Hepatocyte (in vitro differentiated cells): ENCODE measurements at regions not wholly inside any gene's neighbourhood (a gene's known extent, or its start where the extent isn't known, plus 50 kb on each side); places are given as distances from the start of the nearest gene placed in this dataset.

Experiments used
- DNase-seq: peaks from one replicate; pipeline ENCODE4 v3.0.0-alpha.2; 2016; ENCODE audit warnings: low spot score
- H2AFZ ChIP-seq: fragments of 200-600 bp; sonication (generic); 2 replicates; pipeline ENCODE4 v1.6.0; 2016; ENCODE audit warnings: antibody characterized with exemption, mild to moderate bottlenecking
- H3K27ac ChIP-seq: fragments of 200-600 bp; sonication (generic); 2 replicates; pipeline ENCODE4 v1.5.1; 2016; ENCODE audit warnings: mild to moderate bottlenecking
- H3K27me3 ChIP-seq: fragments of 200-600 bp; sonication (generic); 2 replicates; pipeline ENCODE4 v1.6.1; 2016
- H3K36me3 ChIP-seq: fragments of 200-600 bp; sonication (generic); replicated peaks from 2 replicates; pipeline ENCODE4 v1.5.1; 2016; ENCODE audit warnings: low read depth; ENCODE audit not compliant: insufficient read depth
- H3K4me1 ChIP-seq: fragments of 200-600 bp; sonication (generic); 2 replicates; pipeline ENCODE4 v1.5.1; 2016; ENCODE audit warnings: mild to moderate bottlenecking, moderate library complexity; ENCODE audit not compliant: insufficient read depth
- H3K4me2 ChIP-seq: fragments of 200-600 bp; sonication (generic); 2 replicates; pipeline ENCODE4 v1.6.0; 2016
- H3K4me3 ChIP-seq: fragments of 200-600 bp; sonication (generic); 2 replicates; pipeline ENCODE4 v1.5.1; 2016; ENCODE audit warnings: mild to moderate bottlenecking
- H3K79me2 ChIP-seq: fragments of 200-600 bp; sonication (generic); 2 replicates; pipeline ENCODE4 v1.6.0; 2017; ENCODE audit warnings: mild to moderate bottlenecking
- H3K9me2 ChIP-seq: fragments of 200-600 bp; sonication (generic); replicated peaks from 2 replicates; pipeline ENCODE4 v1.6.0; 2017; ENCODE audit warnings: mild to moderate bottlenecking; ENCODE audit not compliant: insufficient read depth
- H3K9me3 ChIP-seq: fragments of 200-600 bp; sonication (generic); 2 replicates; pipeline ENCODE4 v1.5.1; 2016; ENCODE audit warnings: low read depth, mild to moderate bottlenecking
- H4K20me1 ChIP-seq: fragments of 200-600 bp; sonication (generic); 2 replicates; pipeline ENCODE4 v1.6.0; 2016; ENCODE audit warnings: mild to moderate bottlenecking; ENCODE audit not compliant: insufficient read depth, poor library complexity, severe bottlenecking
- CTCF ChIP-seq: fragments of 200-600 bp; sonication (generic); IDR thresholded peaks from 2 replicates; pipeline ENCODE4 v1.5.1; 2016; ENCODE audit warnings: antibody characterized with exemption, mild to moderate bottlenecking; ENCODE audit not compliant: poor library complexity
- EZH2 ChIP-seq: fragments of 200-600 bp; sonication (generic); IDR thresholded peaks from 2 replicates; pipeline ENCODE4 v1.6.1; 2016; ENCODE audit warnings: antibody characterized with exemption, mild to moderate bottlenecking, borderline replicate concordance
- EZH2phosphoT487 ChIP-seq: fragments of 200-600 bp; sonication (generic); IDR thresholded peaks from one replicate; pipeline ENCODE4 v1.6.1; 2018; ENCODE audit warnings: antibody characterized with exemption, mild to moderate bottlenecking, low read depth, moderate library complexity; ENCODE audit not compliant: unreplicated experiment, severe bottlenecking
- WGBS: methylation state at CpG from one replicate; pipeline ENCODE4 v1.1.6; 2016; ENCODE audit warnings: low lambda C conversion rate; ENCODE audit errors: missing lambda C conversion rate; 5-methylcytosine and 5-hydroxymethylcytosine counted together

DNA sequence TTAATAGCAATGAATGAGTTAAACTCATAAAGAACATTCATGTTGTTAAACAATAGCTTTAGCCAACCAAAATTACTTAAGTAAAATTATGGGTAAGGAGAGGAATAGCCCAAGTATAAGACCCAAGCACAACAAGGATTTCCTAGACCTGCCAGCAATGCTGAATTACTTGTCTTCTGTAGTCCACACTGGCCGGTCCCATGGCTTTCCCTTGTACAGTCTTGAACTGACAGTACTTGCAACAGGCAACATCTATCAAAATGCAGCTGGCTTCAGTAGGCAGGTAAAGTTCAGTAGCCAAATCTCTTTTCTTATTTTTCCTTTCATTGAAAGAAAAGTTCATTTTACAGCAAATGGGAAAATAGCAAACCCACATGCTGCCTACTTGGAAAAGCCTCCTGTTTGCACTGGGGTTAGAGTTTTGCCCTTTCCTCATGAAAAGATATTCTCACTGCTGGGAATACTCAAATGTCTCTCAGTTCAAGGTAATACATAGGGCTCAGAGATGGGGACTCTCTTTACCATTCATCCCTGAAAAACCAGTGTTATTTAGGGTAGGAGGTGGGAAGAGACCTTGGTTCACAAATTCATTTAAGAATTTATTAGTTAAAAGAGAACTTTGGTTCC, 222.8 kb downstream of the TTLL7 start:
- no peaks in the 10 kb centered on the region for H4K20me1 ChIP-seq
- TF ChIP-seq CTCF (no peak), EZH2 (no peak), EZH2phosphoT487 (no peak)

DNA sequence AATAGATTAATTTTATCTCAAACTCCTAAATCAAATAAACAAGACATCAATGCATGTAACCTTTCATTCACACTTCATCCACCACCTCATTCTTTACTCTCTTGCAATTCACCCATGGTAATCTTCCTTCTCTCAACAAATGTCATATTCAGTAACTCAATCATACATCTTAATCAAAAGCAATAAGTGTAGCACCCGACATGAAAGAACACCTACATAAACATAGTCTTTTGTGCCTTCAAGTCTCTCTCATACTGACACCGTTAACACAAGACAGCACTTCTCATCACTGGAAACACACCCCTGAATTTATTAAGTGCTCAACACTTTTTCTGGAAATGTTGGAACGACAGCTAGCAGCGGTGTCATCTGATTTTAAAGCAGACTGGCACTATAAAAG, 225.9 kb downstream of the TTLL7 start:
- no peaks in the 10 kb centered on the region for H3K36me3 ChIP-seq
- TF ChIP-seq EZH2phosphoT487 (no peak), CTCF (no peak), EZH2 (no peak)

More for the DNA sequence above, 222.8 kb downstream of the TTLL7 start:
- no peak for DNase-seq
- H3K4me1 ChIP-seq: no peaks in the 10 kb centered on the region
- no peak overlapping the region for H2AFZ ChIP-seq
- WGBS: 96% methylated on average over 1 of the region's 1 CpG
- no peak overlapping the region for H3K27ac ChIP-seq
- no peaks in the 10 kb centered on the region for H3K27me3 ChIP-seq
- no peaks in the 10 kb centered on the region for H3K79me2 ChIP-seq
- H3K4me3 ChIP-seq: no peak overlapping the region
- no peaks in the 10 kb centered on the region for H3K36me3 ChIP-seq
- no peak overlapping the region for H3K4me2 ChIP-seq
- H3K9me3 ChIP-seq: no peaks in the 10 kb centered on the region
- no peaks in the 10 kb centered on the region for H3K9me2 ChIP-seq

GRCh38 chr1:83770319-83770661, 228.6 kb downstream of the TTLL7 start:
- no peak for TF ChIP-seq CTCF
- no peak for TF ChIP-seq EZH2phosphoT487
- TF ChIP-seq EZH2: no peak
- peaks cover 14% of the 10 kb centered on the region for H3K4me1 ChIP-seq
- H3K36me3 ChIP-seq: no peaks in the 10 kb centered on the region
- DNase-seq: no peak
- no peaks in the 10 kb centered on the region for H3K9me3 ChIP-seq
- no peaks in the 10 kb centered on the region for H3K9me2 ChIP-seq
- H3K27ac ChIP-seq: no peak overlapping the region
- no peak overlapping the region for H2AFZ ChIP-seq
- H3K4me2 ChIP-seq: no peak overlapping the region
- no peaks in the 10 kb centered on the region for H3K27me3 ChIP-seq
- H3K79me2 ChIP-seq: no peaks in the 10 kb centered on the region
- no peaks in the 10 kb centered on the region for H4K20me1 ChIP-seq
- no peak overlapping the region for H3K4me3 ChIP-seq

More for the DNA sequence above, 225.9 kb downstream of the TTLL7 start:
- H3K79me2 ChIP-seq: no peaks in the 10 kb centered on the region
- H3K9me3 ChIP-seq: no peaks in the 10 kb centered on the region
- WGBS: 65% methylated on average over 4 of the region's 4 CpGs
- no peaks in the 10 kb centered on the region for H3K4me1 ChIP-seq
- H3K27ac ChIP-seq: no peak overlapping the region
- no peak overlapping the region for H2AFZ ChIP-seq
- H3K9me2 ChIP-seq: no peaks in the 10 kb centered on the region
- no peak overlapping the region for H3K4me2 ChIP-seq
- no peaks in the 10 kb centered on the region for H4K20me1 ChIP-seq
- H3K4me3 ChIP-seq: no peak overlapping the region
- H3K27me3 ChIP-seq: no peaks in the 10 kb centered on the region
- DNase-seq: no peak
